ENCODE measurements at regions not wholly inside any gene's neighbourhood (a gene's known extent, or its start where the extent isn't known, plus 50 kb on each side); places are given as distances from the start of the nearest gene placed in this dataset.

- DNase-seq: no peak
Measured at GRCh38 chr13:97562962-97563361, 129.0 kb downstream of the RAP2A start.

- no peak for DNase-seq
Measured at GRCh38 chr13:97564956-97565355, 131.0 kb downstream of the RAP2A start.

- DNase-seq: no peak
Measured at GRCh38 chr13:97565906-97566305, 131.9 kb downstream of the RAP2A start.

GRCh38 chr13:97566907-97567306 lies 132.9 kb downstream of the RAP2A start:
- no peak for DNase-seq

- DNase-seq: no peak
Measured at GRCh38 chr13:97567510-97568243, 133.7 kb downstream of the RAP2A start.

GRCh38 chr13:97568850-97569249 lies 134.9 kb downstream of the RAP2A start:
- no peak for DNase-seq

GRCh38 chr13:97569841-97570240 lies 135.9 kb downstream of the RAP2A start:
- no peak for DNase-seq

GRCh38 chr13:97570442-97570841 lies 136.5 kb downstream of the RAP2A start:
- no peak for DNase-seq

GRCh38 chr13:97573011-97573410 lies 139.0 kb downstream of the RAP2A start:
- DNase-seq: no peak

GRCh38 chr13:97574926-97575325 lies 141.0 kb downstream of the RAP2A start:
- DNase-seq: no peak

GRCh38 chr13:97577026-97577425 lies 143.1 kb downstream of the RAP2A start:
- no peak for DNase-seq

- DNase-seq: no peak
Measured at GRCh38 chr13:97582170-97582569, 148.2 kb downstream of the RAP2A start.

GRCh38 chr13:97583907-97584497 lies 150.0 kb downstream of the RAP2A start:
- no peak for DNase-seq

- no peak for DNase-seq
Measured at GRCh38 chr13:97586941-97587340, 153.0 kb downstream of the RAP2A start.

- DNase-seq: no peak
Measured at GRCh38 chr13:97588993-97589392, 155.0 kb downstream of the RAP2A start.

GRCh38 chr13:97600458-97601075 lies 166.6 kb downstream of the RAP2A start:
- peak; percentile 4 for DNase-seq

- no peak for DNase-seq
Measured at GRCh38 chr13:97615266-97615665, 181.3 kb downstream of the RAP2A start.

GRCh38 chr13:97616385-97616784 lies 182.4 kb downstream of the RAP2A start:
- DNase-seq: no peak

- DNase-seq: no peak
Measured at GRCh38 chr13:97621025-97621424, 187.1 kb downstream of the RAP2A start.

- no peak for DNase-seq
Measured at GRCh38 chr13:97621631-97622030, 187.7 kb downstream of the RAP2A start.

- no peak for DNase-seq
Measured at GRCh38 chr13:97627566-97627965, 193.6 kb downstream of the RAP2A start.

GRCh38 chr13:97629601-97630272 lies 195.8 kb downstream of the RAP2A start:
- DNase-seq: peak; percentile 71

GRCh38 chr13:97630725-97631124 lies 196.8 kb downstream of the RAP2A start:
- DNase-seq: no peak

- DNase-seq: no peak
Measured at GRCh38 chr13:97631158-97631557, 197.2 kb downstream of the RAP2A start.

Data from NCI-H1105 treated with DMSO at 0.1 percent for 48 hours (cell line).